SJSA1 (cell line): ENCODE measurements at regions not wholly inside any gene's neighbourhood (a gene's known extent, or its start where the extent isn't known, plus 50 kb on each side); places are given as distances from the start of the nearest gene placed in this dataset.

Experiments
- DNase-seq, 2 experiments: peaks; one replicate each; pipeline ENCODE4 v3.0.0-alpha.2; 2015 to 2020; ENCODE audit warnings: low spot score in 2 of 2, low read depth in 1 of 2
- H3K27ac ChIP-seq: fragments of 250-450 bp; sonication (Bioruptor Pico); 2 replicates; pipeline ENCODE4 v1.5.1; 2020; ENCODE audit warnings: mild to moderate bottlenecking, moderate library complexity
- H3K27me3 ChIP-seq: fragments of 250-450 bp; sonication (Bioruptor Pico); replicated peaks from 2 replicates; pipeline ENCODE4 v1.5.1; 2020; ENCODE audit warnings: mild to moderate bottlenecking, moderate library complexity
- H3K36me3 ChIP-seq: fragments of 250-450 bp; sonication (Bioruptor Pico); 2 replicates; pipeline ENCODE4 v1.5.1; 2020; ENCODE audit warnings: mild to moderate bottlenecking
- H3K4me1 ChIP-seq: fragments of 250-450 bp; sonication (Bioruptor Pico); replicated peaks from 2 replicates; pipeline ENCODE4 v1.6.1; 2021; ENCODE audit warnings: mild to moderate bottlenecking
- H3K4me3 ChIP-seq: fragments of 250-450 bp; sonication (Bioruptor Pico); 2 replicates; pipeline ENCODE4 v1.5.1; 2020; ENCODE audit warnings: mild to moderate bottlenecking
- H3K9me3 ChIP-seq: fragments of 250-450 bp; sonication (Bioruptor Pico); replicated peaks from 2 replicates; pipeline ENCODE4 v1.5.1; 2020; ENCODE audit warnings: mild to moderate bottlenecking

- H3K36me3 ChIP-seq: no peaks in the 10 kb centered on the region
- no peak for DNase-seq
- H3K27ac ChIP-seq: no peak overlapping the region
Measured at GRCh38 chr6:1513215-1513780, 96.4 kb upstream of the FOXC1 start.

DNA sequence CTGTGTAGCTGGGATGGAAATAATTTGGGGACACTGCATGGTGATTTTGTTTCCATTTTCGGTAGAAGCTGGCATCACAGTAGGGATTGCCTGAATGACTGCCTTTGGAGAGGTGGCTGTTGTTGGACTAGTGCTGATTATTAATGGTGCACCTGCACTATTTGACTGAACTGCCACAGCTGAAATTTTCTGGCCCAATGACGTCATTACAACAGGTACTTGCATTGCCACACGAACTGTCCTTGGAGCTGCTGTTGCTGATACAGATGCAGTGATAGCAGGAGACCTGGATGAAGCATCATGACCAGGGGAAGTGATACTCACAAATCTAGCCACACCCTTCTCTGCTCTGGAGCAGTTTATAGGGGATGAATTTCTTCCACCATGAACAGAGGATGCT lies 95.6 kb upstream of the FOXC1 start:
- DNase-seq: no peak
- H3K4me1 ChIP-seq: no peaks in the 10 kb centered on the region
- H3K36me3 ChIP-seq: no peaks in the 10 kb centered on the region
- no peaks in the 10 kb centered on the region for H3K27me3 ChIP-seq
- H3K4me3 ChIP-seq: no peak overlapping the region
- H3K9me3 ChIP-seq: no peaks in the 10 kb centered on the region
- no peak overlapping the region for H3K27ac ChIP-seq

More at GRCh38 chr6:1513215-1513780, 96.4 kb upstream of the FOXC1 start:
- Histone ChIP-seq H3K4me1 (no peaks in the 10 kb centered on the region), H3K4me3 (no peak overlapping the region), H3K9me3 (no peaks in the 10 kb centered on the region), H3K27me3 (no peaks in the 10 kb centered on the region)

DNA sequence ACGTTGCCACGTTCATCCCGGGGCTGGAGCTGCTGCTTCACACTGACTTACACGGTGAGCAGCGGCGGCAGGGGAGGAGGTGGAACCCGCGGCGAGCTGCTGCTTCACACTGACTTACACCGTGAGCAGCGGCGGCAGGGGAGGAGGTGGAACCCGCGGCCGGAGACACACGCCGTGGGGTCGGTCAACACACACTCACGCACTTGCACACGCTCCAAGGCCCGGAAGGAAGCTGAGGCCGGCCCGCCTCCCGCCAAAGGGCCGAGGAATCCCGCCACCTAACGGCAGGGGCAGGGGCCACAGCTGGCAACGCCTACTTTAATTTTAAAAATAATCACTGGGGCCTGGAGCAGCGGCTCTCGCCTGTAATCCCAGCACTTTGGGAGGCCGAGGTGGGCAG lies 94.4 kb upstream of the FOXC1 start:
- H3K27me3 ChIP-seq: no peaks in the 10 kb centered on the region
- DNase-seq: no peak
- no peak overlapping the region for H3K27ac ChIP-seq
- no peaks in the 10 kb centered on the region for H3K9me3 ChIP-seq
- no peaks in the 10 kb centered on the region for H3K36me3 ChIP-seq
- H3K4me3 ChIP-seq: no peak overlapping the region
- no peaks in the 10 kb centered on the region for H3K4me1 ChIP-seq

- Histone ChIP-seq H3K4me3 (no peak overlapping the region), H3K36me3 (no peaks in the 10 kb centered on the region), H3K27me3 (no peaks in the 10 kb centered on the region), H3K9me3 (no peaks in the 10 kb centered on the region), H3K4me1 (no peaks in the 10 kb centered on the region), H3K27ac (no peak overlapping the region)
- no peak for DNase-seq
Measured at GRCh38 chr6:1515781-1516180, 93.9 kb upstream of the FOXC1 start.

GRCh38 chr6:1516742-1517520 lies 92.8 kb upstream of the FOXC1 start:
- Histone ChIP-seq H3K27me3 (no peaks in the 10 kb centered on the region), H3K4me1 (no peaks in the 10 kb centered on the region), H3K4me3 (no peak overlapping the region), H3K27ac (no peak overlapping the region), H3K9me3 (no peaks in the 10 kb centered on the region), H3K36me3 (no peaks in the 10 kb centered on the region)
- DNase-seq: no peak

DNA sequence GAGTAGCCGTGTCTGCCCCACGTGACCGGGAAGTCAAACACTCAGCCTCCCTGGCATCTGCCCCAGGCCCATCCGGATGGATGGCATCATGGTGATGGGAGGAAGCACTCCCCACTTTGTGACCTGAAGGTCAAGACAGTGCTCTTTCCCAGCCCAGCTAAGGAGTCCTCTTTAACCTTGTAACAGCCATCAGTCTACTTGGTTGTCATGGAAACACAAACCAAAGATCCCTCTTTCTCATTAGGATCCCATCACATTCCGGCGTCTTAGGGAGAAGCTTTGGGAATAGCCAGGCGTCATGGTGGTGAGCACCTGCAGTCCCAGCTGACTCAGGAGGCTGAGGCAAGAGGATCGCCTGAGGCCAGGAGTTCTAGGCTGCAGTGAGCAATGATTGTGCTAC lies 90.9 kb upstream of the FOXC1 start:
- H3K27me3 ChIP-seq: no peaks in the 10 kb centered on the region
- H3K4me3 ChIP-seq: no peak overlapping the region
- no peak for DNase-seq

GRCh38 chr6:1519597-1519996 lies 90.1 kb upstream of the FOXC1 start:
- no peak for DNase-seq
- Histone ChIP-seq H3K27me3 (no peaks in the 10 kb centered on the region), H3K9me3 (0 out of 2 replicates have a peak, but pooled peaks cover 7% of the 10 kb centered on the region), H3K36me3 (no peaks in the 10 kb centered on the region), H3K4me1 (peaks cover 8% of the 10 kb centered on the region), H3K4me3 (no peak overlapping the region), H3K27ac (no peak overlapping the region)

More for the DNA sequence above, 90.9 kb upstream of the FOXC1 start:
- Histone ChIP-seq H3K9me3 (no peaks in the 10 kb centered on the region), H3K27ac (no peak overlapping the region), H3K36me3 (no peaks in the 10 kb centered on the region), H3K4me1 (peaks cover 2% of the 10 kb centered on the region)

DNA sequence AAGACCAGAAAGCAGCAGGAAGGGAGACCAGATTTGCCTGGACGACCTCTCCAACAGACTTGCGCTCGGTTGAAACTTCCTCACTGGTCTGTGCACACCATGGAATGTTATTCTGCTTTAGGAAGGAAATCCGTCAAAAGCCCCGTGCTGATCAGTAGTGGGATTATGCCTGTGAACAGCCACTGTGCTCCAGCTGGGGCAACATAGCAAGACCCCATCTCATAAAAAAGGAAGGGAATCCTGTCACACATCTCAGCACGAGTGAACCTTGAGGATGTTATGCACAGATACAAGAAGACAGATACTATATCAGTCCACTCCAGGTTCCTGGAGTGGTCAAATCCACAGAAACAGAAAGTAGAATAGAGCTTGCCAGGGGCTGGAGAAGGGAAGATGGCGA lies 86.9 kb upstream of the FOXC1 start:
- H3K27ac ChIP-seq: no peak overlapping the region
- H3K9me3 ChIP-seq: 0 out of 2 replicates have a peak, but pooled peaks cover 7% of the 10 kb centered on the region
- H3K4me3 ChIP-seq: no peak overlapping the region
- H3K36me3 ChIP-seq: no peaks in the 10 kb centered on the region
- no peak for DNase-seq
- peaks cover 17% of the 10 kb centered on the region for H3K4me1 ChIP-seq
- no peaks in the 10 kb centered on the region for H3K27me3 ChIP-seq

DNA sequence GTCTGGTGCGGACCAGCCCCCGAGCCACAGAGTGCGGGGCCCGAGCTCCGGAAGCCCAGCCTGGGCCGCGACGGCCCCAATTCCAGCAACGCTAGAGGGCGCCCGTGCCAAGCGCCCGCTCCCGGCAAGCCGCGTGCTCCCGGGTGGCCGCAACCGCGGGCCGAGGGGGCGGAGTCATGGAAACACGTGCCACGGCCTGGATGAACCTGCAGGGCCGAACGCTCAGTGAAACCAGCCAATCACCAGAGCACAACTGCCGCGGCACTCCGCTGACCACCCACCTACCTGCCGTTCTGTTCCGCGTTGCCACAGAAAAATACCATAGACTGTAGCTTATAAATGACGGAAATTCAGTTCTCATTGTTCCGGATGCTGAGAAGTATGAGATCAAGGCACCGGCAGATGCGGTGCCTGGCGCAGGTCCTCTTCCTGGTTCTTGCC lies 85.7 kb upstream of the FOXC1 start:
- Histone ChIP-seq H3K27ac (no peak overlapping the region), H3K4me1 (peaks cover 17% of the 10 kb centered on the region), H3K4me3 (no peak overlapping the region), H3K9me3 (0 out of 2 replicates have a peak, but pooled peaks cover 7% of the 10 kb centered on the region), H3K36me3 (no peaks in the 10 kb centered on the region), H3K27me3 (no peaks in the 10 kb centered on the region)
- peak; percentile 12 to 68 for DNase-seq

DNA sequence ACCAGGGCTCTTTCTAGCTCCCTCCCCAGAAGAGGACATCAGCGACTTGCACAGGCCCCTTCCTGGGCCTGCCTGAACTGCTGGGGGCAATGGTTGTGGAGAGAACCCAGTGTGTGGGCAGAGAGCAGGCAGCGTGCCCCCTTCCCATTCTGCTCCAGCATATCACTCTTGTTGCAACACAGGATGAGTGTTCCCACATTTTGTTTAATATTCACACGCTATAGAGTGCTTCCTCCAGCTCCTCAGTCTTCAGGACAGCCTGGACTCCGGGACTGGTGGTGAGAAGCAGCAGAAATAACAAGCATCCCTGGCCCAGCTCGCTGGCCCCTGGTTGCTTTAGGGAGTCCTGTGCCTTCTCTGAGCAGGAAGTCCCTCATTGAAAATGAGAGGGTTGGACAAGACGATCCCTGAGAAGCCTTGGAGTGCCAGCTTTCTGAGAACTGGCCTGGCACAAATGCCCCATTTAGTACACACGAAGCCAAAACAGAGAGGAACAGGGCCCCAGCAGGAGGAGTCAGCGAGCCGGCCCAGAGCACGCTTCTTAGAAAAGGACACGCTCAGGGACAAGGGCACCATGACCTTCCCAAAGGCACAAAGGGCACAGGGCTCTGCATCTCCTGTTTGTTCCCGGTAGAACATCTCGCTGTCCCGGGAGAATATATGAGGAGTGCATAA lies 84.2 kb upstream of the FOXC1 start:
- DNase-seq: no peak
- Histone ChIP-seq H3K27me3 (no peaks in the 10 kb centered on the region), H3K36me3 (no peaks in the 10 kb centered on the region), H3K9me3 (0 out of 2 replicates have a peak, but pooled peaks cover 7% of the 10 kb centered on the region), H3K27ac (no peak overlapping the region), H3K4me1 (peaks cover 17% of the 10 kb centered on the region), H3K4me3 (no peak overlapping the region)

DNA sequence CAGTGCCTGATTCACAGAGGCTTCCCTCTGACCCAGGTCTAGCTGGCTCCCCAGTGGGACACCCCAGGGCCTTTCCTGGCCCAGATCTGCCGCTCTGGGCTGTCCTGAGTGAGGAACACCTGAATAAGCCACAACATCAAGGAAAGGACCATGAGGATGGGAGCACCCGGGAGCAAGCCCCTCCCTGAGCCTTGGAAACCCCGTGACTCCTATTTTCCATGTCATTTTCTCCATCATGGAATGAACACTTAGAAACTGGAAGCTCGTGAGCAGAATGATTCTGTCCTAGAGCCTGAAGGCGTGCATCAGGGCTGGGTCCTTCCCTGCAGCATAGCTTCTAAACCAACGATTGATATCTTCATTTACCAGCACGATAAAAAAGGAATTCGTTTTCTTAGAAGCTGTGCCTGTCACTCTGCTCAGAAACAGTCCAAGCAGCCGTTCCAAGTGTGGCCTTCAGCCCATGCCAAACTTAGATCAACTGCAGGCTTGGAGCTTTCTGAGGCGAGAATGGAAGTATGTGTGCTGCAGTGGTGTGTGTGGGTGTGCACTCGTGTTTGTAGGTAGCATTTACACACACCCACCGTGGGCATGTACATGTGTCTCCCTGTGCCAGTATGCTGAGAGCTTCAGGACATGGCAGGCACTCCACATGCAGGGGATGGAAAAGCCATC lies 83.2 kb upstream of the FOXC1 start:
- DNase-seq: no peak
- no peaks in the 10 kb centered on the region for H3K27me3 ChIP-seq
- peaks cover 17% of the 10 kb centered on the region for H3K4me1 ChIP-seq
- H3K27ac ChIP-seq: no peak overlapping the region
- H3K4me3 ChIP-seq: no peak overlapping the region
- 0 out of 2 replicates have a peak, but pooled peaks cover 7% of the 10 kb centered on the region for H3K9me3 ChIP-seq
- H3K36me3 ChIP-seq: no peaks in the 10 kb centered on the region

GRCh38 chr6:1527073-1527457 lies 82.7 kb upstream of the FOXC1 start:
- H3K9me3 ChIP-seq: 0 out of 2 replicates have a peak, but pooled peaks cover 7% of the 10 kb centered on the region
- H3K27ac ChIP-seq: no peak overlapping the region
- no peak overlapping the region for H3K4me3 ChIP-seq
- peaks cover 17% of the 10 kb centered on the region for H3K4me1 ChIP-seq
- no peaks in the 10 kb centered on the region for H3K36me3 ChIP-seq
- peak in 1 of 2 experiments; percentile 21 for DNase-seq
- no peaks in the 10 kb centered on the region for H3K27me3 ChIP-seq

GRCh38 chr6:1535295-1535694 lies 74.4 kb upstream of the FOXC1 start:
- Histone ChIP-seq H3K27ac (no peak overlapping the region), H3K27me3 (no peaks in the 10 kb centered on the region), H3K36me3 (no peaks in the 10 kb centered on the region), H3K4me3 (no peak overlapping the region), H3K4me1 (peaks cover 7% of the 10 kb centered on the region), H3K9me3 (no peaks in the 10 kb centered on the region)
- no peak for DNase-seq
